Stimulated activated CD8-positive, alpha-beta memory T cell treated with anti-CD3 and anti-CD28 coated beads, Interleukin-4, amount 100 ng/mL, for 48 hours (primary cell): ENCODE measurements at regions not wholly inside any gene's neighbourhood (a gene's known extent, or its start where the extent isn't known, plus 50 kb on each side); places are given as distances from the start of the nearest gene placed in this dataset.
A peak's percentile ranks its signal among the peaks of the same experiment; 100 is the strongest.
"Not testable (repeated sequence)": the region's sequence is repeated elsewhere in the genome, so short reads cannot be mapped to it uniquely, and the experiment has no call there.

ENCODE experiments used
- DNase-seq: peaks from one replicate; pipeline ENCODE4 v3.0.0-alpha.2; 2020

GRCh38 chr11:71723991-71724390 is 109.0 kb upstream of the DEFB108B start:
- DNase-seq: not testable (repeated sequence)

GRCh38 chr11:71730748-71731147 is 102.3 kb upstream of the DEFB108B start:
- not testable (repeated sequence) for DNase-seq

- peak; percentile 51 for DNase-seq
Measured at GRCh38 chr11:71734368-71734767, 98.6 kb upstream of the DEFB108B start.

- not testable (repeated sequence) for DNase-seq
Measured at GRCh38 chr11:71738317-71738716, 94.7 kb upstream of the DEFB108B start.

- not testable (repeated sequence) for DNase-seq
Measured at GRCh38 chr11:71743385-71743784, 89.6 kb upstream of the DEFB108B start.

GRCh38 chr11:71745656-71746055 is 87.3 kb upstream of the DEFB108B start:
- not testable (repeated sequence) for DNase-seq

GRCh38 chr11:71746263-71746662 is 86.7 kb upstream of the DEFB108B start:
- not testable (repeated sequence) for DNase-seq

GRCh38 chr11:71748965-71749620 is 83.9 kb upstream of the DEFB108B start:
- DNase-seq: not testable (repeated sequence)

DNA sequence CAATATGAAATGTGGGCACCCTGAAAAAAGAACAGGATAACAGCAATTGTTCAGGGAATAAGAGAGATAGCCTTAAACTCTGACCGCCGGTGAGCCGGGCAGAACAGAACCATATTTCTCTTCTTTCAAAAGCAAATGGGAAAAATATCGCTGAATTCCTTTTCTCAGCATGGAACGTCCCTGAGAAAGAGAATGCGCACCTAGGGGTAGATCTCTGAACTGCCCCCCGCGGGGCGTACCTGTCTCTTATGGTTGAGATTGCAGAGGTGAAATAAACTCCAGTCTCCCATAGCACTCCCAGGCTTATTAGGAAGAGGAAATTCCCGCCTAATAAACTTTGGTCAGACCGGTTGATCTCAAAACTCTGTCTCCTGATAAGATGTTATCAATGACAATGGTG is 82.1 kb upstream of the DEFB108B start:
- not testable (repeated sequence) for DNase-seq

DNA sequence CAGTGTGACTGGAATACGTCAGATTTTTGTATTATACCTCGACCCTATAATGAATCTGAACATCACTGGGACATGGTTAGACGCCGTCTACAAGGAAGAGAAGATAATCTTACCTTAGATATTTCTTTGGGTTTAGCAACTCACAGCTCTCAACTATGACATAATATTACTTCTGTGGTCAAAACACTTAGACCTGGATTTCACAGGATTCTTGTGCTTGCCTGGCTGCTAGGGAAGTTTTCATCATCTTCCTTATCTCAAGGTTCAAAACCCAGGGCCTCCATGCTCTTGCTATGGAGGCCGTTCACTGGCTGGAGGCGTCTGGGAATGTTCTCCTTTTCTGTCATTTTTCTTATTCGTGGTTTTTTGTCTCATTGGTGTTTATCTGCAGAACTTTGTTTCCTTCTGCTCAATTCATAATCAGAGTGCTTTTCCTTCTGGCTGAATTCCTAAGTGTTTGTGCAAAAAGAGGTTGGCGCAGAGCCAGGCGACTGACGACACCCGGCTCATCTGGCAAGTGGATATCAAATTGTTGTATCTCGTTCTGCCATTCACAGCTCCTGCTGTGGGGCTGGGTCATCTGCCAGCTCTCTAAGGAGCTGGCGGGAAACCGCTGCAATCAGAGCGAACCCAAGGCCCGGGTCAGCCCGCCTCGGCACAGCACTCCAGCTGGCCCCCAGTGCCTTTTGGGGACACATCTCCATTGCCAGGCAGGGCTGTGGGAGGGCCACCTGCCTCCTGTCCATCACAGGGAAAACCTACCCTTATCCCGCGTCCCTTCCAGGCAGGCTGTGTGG is 68.1 kb upstream of the DEFB108B start:
- DNase-seq: not testable (repeated sequence)

DNA sequence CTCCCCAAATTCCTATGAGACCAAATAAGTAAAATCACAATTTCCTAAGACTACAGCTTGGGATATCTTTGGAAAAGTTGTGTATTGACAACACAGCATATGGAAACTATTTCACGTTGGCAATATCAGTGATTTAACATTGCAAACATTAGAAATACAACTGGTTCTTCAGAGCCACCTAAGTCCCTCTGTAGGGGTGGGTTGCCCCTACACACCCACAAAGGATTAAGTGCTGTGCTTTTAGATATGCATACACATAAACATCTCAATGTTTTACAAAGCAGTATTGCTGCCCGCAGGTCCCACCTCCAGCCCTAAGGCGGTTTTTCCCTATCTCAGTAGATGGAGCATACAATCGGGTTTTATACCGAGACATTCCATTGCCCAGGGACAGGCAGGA is 66.0 kb upstream of the DEFB108B start:
- DNase-seq: not testable (repeated sequence)

GRCh38 chr11:71772193-71772592 is 60.8 kb upstream of the DEFB108B start:
- DNase-seq: not testable (repeated sequence)

- DNase-seq: no peak
Measured at GRCh38 chr11:71774603-71775222, 58.3 kb upstream of the DEFB108B start.

DNA sequence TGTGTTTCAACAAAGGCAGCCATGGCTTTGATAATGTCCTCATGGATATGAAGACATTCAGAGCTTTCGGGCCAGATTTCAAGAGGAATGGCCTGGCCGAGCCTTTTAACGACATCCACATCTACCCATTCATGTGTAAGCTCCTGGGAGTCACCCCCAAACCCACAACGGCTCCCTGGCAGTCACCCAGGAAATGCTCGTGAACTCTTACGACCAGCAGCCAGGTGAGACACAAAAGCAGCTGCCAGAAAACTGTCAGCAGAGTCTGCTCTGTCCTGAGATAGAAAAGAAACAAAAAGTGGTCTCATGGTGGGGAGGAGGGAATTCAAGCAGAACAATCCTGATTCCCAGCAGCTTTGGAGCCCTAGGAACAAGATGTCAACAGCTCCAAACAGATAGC is 52.9 kb upstream of the DEFB108B start:
- not testable (repeated sequence) for DNase-seq

DNA sequence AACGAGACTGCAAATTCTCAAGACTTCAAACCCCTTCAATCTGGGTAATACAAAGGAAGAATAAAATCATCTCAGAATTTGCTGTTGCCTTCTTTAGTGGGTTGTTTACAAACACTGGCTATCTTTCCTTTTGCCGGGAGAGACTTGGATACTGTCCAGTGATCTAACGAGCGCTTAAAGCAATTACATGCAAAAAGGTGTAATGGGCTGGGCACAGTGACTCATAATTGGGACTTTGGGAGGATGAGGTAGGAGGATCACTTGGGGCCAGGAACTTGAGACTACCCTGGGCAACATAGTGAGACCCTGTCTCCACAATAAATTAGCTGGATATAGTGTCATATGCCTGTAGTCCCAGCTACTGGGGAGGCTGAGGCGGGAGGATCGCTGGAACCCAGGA is 52.2 kb upstream of the DEFB108B start:
- not testable (repeated sequence) for DNase-seq

- not testable (repeated sequence) for DNase-seq
Measured at GRCh38 chr11:71781491-71781890, 51.5 kb upstream of the DEFB108B start.

GRCh38 chr11:71782229-71782861 is 50.7 kb upstream of the DEFB108B start:
- DNase-seq: not testable (repeated sequence)

DNA sequence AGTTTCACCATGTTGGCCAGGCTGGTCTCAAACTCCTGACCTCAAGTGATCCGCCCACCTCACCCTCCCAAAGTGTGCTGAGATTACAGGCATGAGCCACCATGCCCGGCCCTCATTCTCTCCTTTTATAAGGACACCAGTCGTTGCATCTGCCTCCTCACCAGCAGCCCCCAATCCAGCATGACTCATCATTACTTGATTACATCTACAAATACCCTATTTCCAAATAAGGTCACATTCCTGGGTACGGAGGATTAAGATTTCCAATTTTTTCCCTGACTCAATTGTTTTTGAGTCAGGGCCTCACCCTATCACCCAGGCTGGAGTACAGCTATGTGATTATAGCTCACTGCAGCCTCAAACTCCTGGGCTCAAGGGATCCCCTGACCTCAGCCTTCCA is 49.8 kb upstream of the DEFB108B start:
- not testable (repeated sequence) for DNase-seq
